ENCODE measurements at regions not wholly inside any gene's neighbourhood (a gene's known extent, or its start where the extent isn't known, plus 50 kb on each side); places are given as distances from the start of the nearest gene placed in this dataset.

GRCh38 chr3:74129056-74129455 lies 485.4 kb downstream of the CNTN3 start:
- Histone ChIP-seq H3K27ac (ENCODE audit: low read depth in 2 of 2, low read length in 1 of 2) (no peak overlapping the region), H3K4me1 (ENCODE audit: control insufficient read depth in 1 of 2, insufficient read depth in 2 of 2, low read depth in 1 of 2, low read length in 1 of 2) (no peaks in the 10 kb centered on the region), H3K4me3 (ENCODE audit: low read depth in 2 of 2, low read length in 1 of 2) (no peak overlapping the region), H3K9me2 (no peaks in the 10 kb centered on the region), H2AFZ (ENCODE audit: low read depth) (no peak overlapping the region), H3K4me2 (no peak overlapping the region), H3K9me3 (no peaks in the 10 kb centered on the region), H3F3A (replicated peaks; ENCODE audit: insufficient read depth) (no peaks in the 10 kb centered on the region), H3K9ac (no peak overlapping the region), H3K79me2 (ENCODE audit: insufficient read depth) (no peaks in the 10 kb centered on the region), H3K27me3 (ENCODE audit: insufficient read depth) (no peaks in the 10 kb centered on the region), H4K20me1 (ENCODE audit: insufficient read depth) (no peaks in the 10 kb centered on the region), H3K36me3 (replicated peaks in 1 of 2; ENCODE audit: control insufficient read depth in 1 of 2, insufficient read depth in 2 of 2, low read length in 1 of 2) (no peaks in the 10 kb centered on the region)
- 13% methylated on average over 1 of the region's 1 CpG for WGBS (ENCODE audit: low lambda C conversion rate)
- DNase-seq = no peak
- CTCF ChIA-PET = interaction anchor here (0.7 kb wide), 1 partner anchor 1752 kb away, joined by 3 read pairs; no protein-coding TSS in a partner anchor
- TF ChIP-seq, protein P1, sequence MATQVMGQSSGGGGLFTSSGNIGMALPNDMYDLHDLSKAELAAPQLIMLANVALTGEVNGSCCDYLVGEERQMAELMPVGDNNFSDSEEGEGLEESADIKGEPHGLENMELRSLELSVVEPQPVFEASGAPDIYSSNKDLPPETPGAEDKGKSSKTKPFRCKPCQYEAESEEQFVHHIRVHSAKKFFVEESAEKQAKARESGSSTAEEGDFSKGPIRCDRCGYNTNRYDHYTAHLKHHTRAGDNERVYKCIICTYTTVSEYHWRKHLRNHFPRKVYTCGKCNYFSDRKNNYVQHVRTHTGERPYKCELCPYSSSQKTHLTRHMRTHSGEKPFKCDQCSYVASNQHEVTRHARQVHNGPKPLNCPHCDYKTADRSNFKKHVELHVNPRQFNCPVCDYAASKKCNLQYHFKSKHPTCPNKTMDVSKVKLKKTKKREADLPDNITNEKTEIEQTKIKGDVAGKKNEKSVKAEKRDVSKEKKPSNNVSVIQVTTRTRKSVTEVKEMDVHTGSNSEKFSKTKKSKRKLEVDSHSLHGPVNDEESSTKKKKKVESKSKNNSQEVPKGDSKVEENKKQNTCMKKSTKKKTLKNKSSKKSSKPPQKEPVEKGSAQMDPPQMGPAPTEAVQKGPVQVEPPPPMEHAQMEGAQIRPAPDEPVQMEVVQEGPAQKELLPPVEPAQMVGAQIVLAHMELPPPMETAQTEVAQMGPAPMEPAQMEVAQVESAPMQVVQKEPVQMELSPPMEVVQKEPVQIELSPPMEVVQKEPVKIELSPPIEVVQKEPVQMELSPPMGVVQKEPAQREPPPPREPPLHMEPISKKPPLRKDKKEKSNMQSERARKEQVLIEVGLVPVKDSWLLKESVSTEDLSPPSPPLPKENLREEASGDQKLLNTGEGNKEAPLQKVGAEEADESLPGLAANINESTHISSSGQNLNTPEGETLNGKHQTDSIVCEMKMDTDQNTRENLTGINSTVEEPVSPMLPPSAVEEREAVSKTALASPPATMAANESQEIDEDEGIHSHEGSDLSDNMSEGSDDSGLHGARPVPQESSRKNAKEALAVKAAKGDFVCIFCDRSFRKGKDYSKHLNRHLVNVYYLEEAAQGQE (IDR thresholded peaks at IDR 0.05; ENCODE audit: low read depth, low read length) = no peak
- TF ChIP-seq EZH2phosphoT487 (IDR thresholded peaks at IDR 0.05; ENCODE audit: borderline replicate concordance, low read depth) (no peak), FOSL2 (IDR thresholded peaks at IDR 0.05; ENCODE audit: borderline replicate concordance, low read depth) (no peak), RFX5 (IDR thresholded peaks at IDR 0.05; ENCODE audit: low read length) (no peak), SMC3 (IDR thresholded peaks at IDR 0.05; ENCODE audit: low read depth, low read length) (no peak), SIN3A (IDR thresholded peaks at IDR 0.05; ENCODE audit: borderline replicate concordance, low read depth, low read length) (no peak)
- TF ChIP-seq, protein P2, sequence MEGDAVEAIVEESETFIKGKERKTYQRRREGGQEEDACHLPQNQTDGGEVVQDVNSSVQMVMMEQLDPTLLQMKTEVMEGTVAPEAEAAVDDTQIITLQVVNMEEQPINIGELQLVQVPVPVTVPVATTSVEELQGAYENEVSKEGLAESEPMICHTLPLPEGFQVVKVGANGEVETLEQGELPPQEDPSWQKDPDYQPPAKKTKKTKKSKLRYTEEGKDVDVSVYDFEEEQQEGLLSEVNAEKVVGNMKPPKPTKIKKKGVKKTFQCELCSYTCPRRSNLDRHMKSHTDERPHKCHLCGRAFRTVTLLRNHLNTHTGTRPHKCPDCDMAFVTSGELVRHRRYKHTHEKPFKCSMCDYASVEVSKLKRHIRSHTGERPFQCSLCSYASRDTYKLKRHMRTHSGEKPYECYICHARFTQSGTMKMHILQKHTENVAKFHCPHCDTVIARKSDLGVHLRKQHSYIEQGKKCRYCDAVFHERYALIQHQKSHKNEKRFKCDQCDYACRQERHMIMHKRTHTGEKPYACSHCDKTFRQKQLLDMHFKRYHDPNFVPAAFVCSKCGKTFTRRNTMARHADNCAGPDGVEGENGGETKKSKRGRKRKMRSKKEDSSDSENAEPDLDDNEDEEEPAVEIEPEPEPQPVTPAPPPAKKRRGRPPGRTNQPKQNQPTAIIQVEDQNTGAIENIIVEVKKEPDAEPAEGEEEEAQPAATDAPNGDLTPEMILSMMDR (IDR thresholded peaks at IDR 0.05) = no peak
- POLR2A ChIA-PET = no interaction called here

- Histone ChIP-seq H3K9ac (no peak overlapping the region), H3K4me3 (ENCODE audit: low read depth in 2 of 2, low read length in 1 of 2) (no peak overlapping the region), H3K4me2 (no peak overlapping the region), H3K79me2 (ENCODE audit: insufficient read depth) (no peaks in the 10 kb centered on the region), H4K20me1 (ENCODE audit: insufficient read depth) (no peaks in the 10 kb centered on the region), H3K4me1 (ENCODE audit: control insufficient read depth in 1 of 2, insufficient read depth in 2 of 2, low read depth in 1 of 2, low read length in 1 of 2) (no peaks in the 10 kb centered on the region), H2AFZ (ENCODE audit: low read depth) (no peak overlapping the region), H3K9me2 (no peaks in the 10 kb centered on the region), H3F3A (replicated peaks; ENCODE audit: insufficient read depth) (no peaks in the 10 kb centered on the region), H3K27me3 (ENCODE audit: insufficient read depth) (no peaks in the 10 kb centered on the region), H3K27ac (ENCODE audit: low read depth in 2 of 2, low read length in 1 of 2) (no peak overlapping the region), H3K9me3 (no peaks in the 10 kb centered on the region), H3K36me3 (replicated peaks in 1 of 2; ENCODE audit: control insufficient read depth in 1 of 2, insufficient read depth in 2 of 2, low read length in 1 of 2) (no peaks in the 10 kb centered on the region)
- TF ChIP-seq JUND (IDR thresholded peaks at IDR 0.05) = no peak
- TF ChIP-seq TCF12 (IDR thresholded peaks at IDR 0.05) = no peak
- no peak for TF ChIP-seq ELF1 (IDR thresholded peaks at IDR 0.05)
- no peak for TF ChIP-seq PBX3 (IDR thresholded peaks at IDR 0.05)
- TF ChIP-seq NRF1 (IDR thresholded peaks at IDR 0.05; ENCODE audit: low read depth, low read length) = no peak
- TF ChIP-seq POLR2AphosphoS5 (IDR thresholded peaks at IDR 0.05; ENCODE audit: low read depth, low read length) = no peak
- TF ChIP-seq RCOR1 (IDR thresholded peaks at IDR 0.05; ENCODE audit: low read length) = no peak
- DNase-seq = no peak
- POLR2A ChIA-PET = no interaction called here
- CTCF ChIA-PET = interaction anchor here (0.6 kb wide), 1 partner anchor 1046 kb away, joined by 4 read pairs; no protein-coding TSS in a partner anchor
- 63% methylated on average over 1 of the region's 1 CpG for WGBS (ENCODE audit: low lambda C conversion rate)
These were observed 487.2 kb downstream of the CNTN3 start for GRCh38 chr3:74127256-74127655.
